Breast epithelium (tissue), 4 donors: ENCODE measurements at regions not wholly inside any gene's neighbourhood (a gene's known extent, or its start where the extent isn't known, plus 50 kb on each side); places are given as distances from the start of the nearest gene placed in this dataset.

ENCODE experiments used
- DNase-seq, 2 donors: peaks; one replicate each; pipeline ENCODE4 v3.0.0-alpha.2; 2019; ENCODE audit warnings: low spot score in 2 of 2
- H3K27ac ChIP-seq, 2 donors: fragments of 200-600 bp; sonication (generic) in 1 of 2; one replicate each; pipeline ENCODE4 v1.5.1; 2016 to 2019; ENCODE audit warnings: mild to moderate bottlenecking in 1 of 2
- H3K27me3 ChIP-seq, 2 donors: fragments of 200-600 bp; sonication (generic) in 1 of 2; one replicate each; pipeline versions ENCODE4 v1.5.1 to v1.6.0; 2017 to 2019; ENCODE audit warnings: control low read depth in 1 of 2, mild to moderate bottlenecking in 1 of 2
- H3K36me3 ChIP-seq: fragments of 200-600 bp; one replicate; pipeline ENCODE4 v1.5.1; 2019
- H3K4me1 ChIP-seq, 2 donors: fragments of 200-600 bp; sonication (generic); one replicate each; pipeline ENCODE4 v1.5.1; 2016 to 2019; ENCODE audit warnings: control low read depth in 1 of 2
- H3K4me3 ChIP-seq, 3 donors: fragments of 200-600 bp; sonication (generic); 1 replicate in 2 of 3; 2 replicates in 1 of 3; pipeline ENCODE4 v1.5.1; 2016 to 2019; ENCODE audit warnings: mild to moderate bottlenecking in 3 of 3, moderate library complexity in 2 of 3
- H3K9me3 ChIP-seq, 2 donors: fragments of 200-600 bp; sonication (generic) in 1 of 2; one replicate each; pipeline ENCODE4 v1.5.1; 2016 to 2019; ENCODE audit warnings: control low read depth in 1 of 2
- POLR2A ChIP-seq: fragments of 450-650 bp; IDR thresholded peaks from one replicate; pipeline ENCODE4 v1.6.1; 2016; ENCODE audit warnings: antibody characterized with exemption, mild to moderate bottlenecking, moderate library complexity
- POLR2AphosphoS5 ChIP-seq, 3 donors: sonication (generic); formaldehyde crosslinking; IDR thresholded peaks; one replicate each; pipeline ENCODE4 v1.6.1; 2017; ENCODE audit warnings: antibody characterized with exemption in 3 of 3
- intact Hi-C: fragments of 100-400 bp; cut with DNase I; formaldehyde crosslinking; loops from one replicate; pipeline ENCODE4 v1.15.1; 2023; ENCODE audit warnings: low total_unique reads
- TF ChIP-seq, protein P1 (sequence below), 3 donors: fragments of 450-650 bp; IDR thresholded peaks; one replicate each; pipeline ENCODE4 v1.5.1; 2016 to 2017; ENCODE audit warnings: antibody characterized with exemption in 3 of 3, mild to moderate bottlenecking in 3 of 3, moderate library complexity in 3 of 3

DNA sequence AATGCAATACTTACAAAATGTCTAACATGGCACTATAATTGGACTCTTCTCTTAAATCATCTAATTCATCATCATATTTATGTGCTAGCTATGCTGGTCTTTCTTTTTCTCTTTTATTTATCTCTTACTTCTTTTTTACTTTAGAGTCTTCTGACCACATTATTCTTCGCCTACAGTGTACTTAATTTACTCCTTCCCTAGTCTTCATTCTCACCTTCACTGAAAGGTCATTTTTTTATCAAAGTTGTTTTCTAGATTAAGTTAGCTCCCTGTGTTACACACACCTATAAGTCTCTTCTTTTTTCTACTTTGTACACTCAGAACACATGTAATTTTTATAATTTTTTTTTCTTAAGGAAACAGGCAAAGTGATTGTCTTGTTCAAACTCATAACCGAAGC lies 1351.2 kb downstream of the FSCB start:
- no peak for DNase-seq
- intact Hi-C loops = no loop called here
- TF ChIP-seq POLR2A (no peak), POLR2AphosphoS5 (IDR thresholded peaks at IDR 0.05) (no peak)
- TF ChIP-seq, protein P1, sequence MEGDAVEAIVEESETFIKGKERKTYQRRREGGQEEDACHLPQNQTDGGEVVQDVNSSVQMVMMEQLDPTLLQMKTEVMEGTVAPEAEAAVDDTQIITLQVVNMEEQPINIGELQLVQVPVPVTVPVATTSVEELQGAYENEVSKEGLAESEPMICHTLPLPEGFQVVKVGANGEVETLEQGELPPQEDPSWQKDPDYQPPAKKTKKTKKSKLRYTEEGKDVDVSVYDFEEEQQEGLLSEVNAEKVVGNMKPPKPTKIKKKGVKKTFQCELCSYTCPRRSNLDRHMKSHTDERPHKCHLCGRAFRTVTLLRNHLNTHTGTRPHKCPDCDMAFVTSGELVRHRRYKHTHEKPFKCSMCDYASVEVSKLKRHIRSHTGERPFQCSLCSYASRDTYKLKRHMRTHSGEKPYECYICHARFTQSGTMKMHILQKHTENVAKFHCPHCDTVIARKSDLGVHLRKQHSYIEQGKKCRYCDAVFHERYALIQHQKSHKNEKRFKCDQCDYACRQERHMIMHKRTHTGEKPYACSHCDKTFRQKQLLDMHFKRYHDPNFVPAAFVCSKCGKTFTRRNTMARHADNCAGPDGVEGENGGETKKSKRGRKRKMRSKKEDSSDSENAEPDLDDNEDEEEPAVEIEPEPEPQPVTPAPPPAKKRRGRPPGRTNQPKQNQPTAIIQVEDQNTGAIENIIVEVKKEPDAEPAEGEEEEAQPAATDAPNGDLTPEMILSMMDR (IDR thresholded peaks at IDR 0.05) = no peak

DNA sequence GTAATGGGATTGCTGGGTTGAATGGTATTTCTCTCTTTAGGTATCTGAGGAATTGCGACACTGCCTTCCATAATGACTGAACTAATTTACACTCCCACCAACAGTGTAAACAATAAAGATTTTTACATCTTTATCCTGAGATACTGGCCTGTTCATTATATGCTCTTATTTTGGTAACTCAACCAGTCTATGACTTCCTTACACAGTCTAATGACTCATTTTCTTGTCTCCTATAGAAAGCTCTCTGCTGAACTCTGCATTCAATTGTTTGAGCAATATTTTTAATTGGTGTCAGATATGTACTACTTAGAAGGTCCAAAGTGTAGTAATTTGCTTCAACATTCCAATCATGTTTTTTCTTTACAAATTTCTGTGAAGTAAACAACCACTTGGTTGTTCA lies 1351.8 kb downstream of the FSCB start:
- H3K9me3 ChIP-seq = no peaks in the 10 kb centered on the region
- intact Hi-C loops = no loop called here
- no peak for TF ChIP-seq POLR2AphosphoS5 (IDR thresholded peaks at IDR 0.05)
- TF ChIP-seq, protein P1 (IDR thresholded peaks at IDR 0.05) = no peak
- no peak for TF ChIP-seq POLR2A
- H3K4me1 ChIP-seq = no peaks in the 10 kb centered on the region
- no peaks in the 10 kb centered on the region for H3K36me3 ChIP-seq
- no peak for DNase-seq
- no peaks in the 10 kb centered on the region for H3K27me3 ChIP-seq
- no peak overlapping the region for H3K4me3 ChIP-seq
- no peak overlapping the region for H3K27ac ChIP-seq

More for the DNA sequence above, 1351.2 kb downstream of the FSCB start:
- H3K4me3 ChIP-seq = no peak overlapping the region
- no peak overlapping the region for H3K27ac ChIP-seq
- H3K27me3 ChIP-seq = no peaks in the 10 kb centered on the region
- H3K9me3 ChIP-seq = no peaks in the 10 kb centered on the region
- no peaks in the 10 kb centered on the region for H3K36me3 ChIP-seq
- H3K4me1 ChIP-seq = no peaks in the 10 kb centered on the region

DNA sequence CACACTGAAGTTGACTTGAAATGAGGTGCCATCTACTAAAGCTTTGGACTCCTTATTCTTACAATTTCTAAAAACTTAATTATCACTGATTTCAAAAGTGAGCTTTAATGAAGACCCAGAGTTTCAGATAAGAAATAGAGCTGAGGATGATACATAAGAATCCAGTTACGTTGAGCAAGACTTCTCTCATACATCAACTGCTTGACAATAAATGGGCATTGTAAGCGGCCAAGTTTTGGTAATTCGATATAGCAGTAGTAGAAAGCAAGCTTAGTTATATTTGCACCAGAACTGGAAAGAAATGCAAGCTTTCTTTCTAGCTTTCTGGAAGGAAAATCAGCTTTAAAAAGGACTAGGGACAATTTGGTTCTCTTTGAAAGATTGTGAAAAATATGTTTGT lies 1359.6 kb downstream of the FSCB start:
- Histone ChIP-seq H3K27me3 (no peaks in the 10 kb centered on the region), H3K4me3 (no peak overlapping the region), H3K27ac (no peak overlapping the region), H3K36me3 (no peaks in the 10 kb centered on the region), H3K4me1 (no peaks in the 10 kb centered on the region), H3K9me3 (no peaks in the 10 kb centered on the region)
- no peak for DNase-seq
- intact Hi-C loops = no loop called here
- TF ChIP-seq POLR2A (no peak), POLR2AphosphoS5 (IDR thresholded peaks at IDR 0.05) (no peak)
- TF ChIP-seq, protein P1 (IDR thresholded peaks at IDR 0.05) = no peak

DNA sequence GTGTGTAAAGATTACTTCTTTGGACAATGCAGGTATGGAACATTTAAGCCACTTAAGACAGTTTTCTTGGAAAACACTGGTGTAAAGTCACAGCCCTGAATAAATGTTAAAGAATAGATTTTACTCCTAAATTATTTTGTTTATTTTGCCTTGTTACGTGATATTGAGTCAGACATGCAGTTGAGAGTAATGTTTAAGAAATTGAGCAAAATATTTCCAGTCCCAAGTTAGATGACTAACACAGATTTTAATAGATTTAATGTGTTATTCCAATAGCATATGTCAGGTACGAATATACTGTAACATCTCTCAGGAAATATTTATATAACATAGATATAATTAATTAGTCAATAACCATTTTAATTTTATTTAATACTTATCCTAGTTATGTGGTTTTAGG lies 1361.7 kb downstream of the FSCB start:
- intact Hi-C loops = no loop called here
- no peak overlapping the region for H3K4me3 ChIP-seq
- H3K27me3 ChIP-seq = no peaks in the 10 kb centered on the region
- H3K36me3 ChIP-seq = no peaks in the 10 kb centered on the region
- H3K4me1 ChIP-seq = no peaks in the 10 kb centered on the region
- DNase-seq = no peak
- H3K27ac ChIP-seq = no peak overlapping the region
- TF ChIP-seq POLR2AphosphoS5 (IDR thresholded peaks at IDR 0.05) (no peak), POLR2A (no peak)
- TF ChIP-seq, protein P1 (IDR thresholded peaks at IDR 0.05) = no peak
- H3K9me3 ChIP-seq = no peaks in the 10 kb centered on the region

DNA sequence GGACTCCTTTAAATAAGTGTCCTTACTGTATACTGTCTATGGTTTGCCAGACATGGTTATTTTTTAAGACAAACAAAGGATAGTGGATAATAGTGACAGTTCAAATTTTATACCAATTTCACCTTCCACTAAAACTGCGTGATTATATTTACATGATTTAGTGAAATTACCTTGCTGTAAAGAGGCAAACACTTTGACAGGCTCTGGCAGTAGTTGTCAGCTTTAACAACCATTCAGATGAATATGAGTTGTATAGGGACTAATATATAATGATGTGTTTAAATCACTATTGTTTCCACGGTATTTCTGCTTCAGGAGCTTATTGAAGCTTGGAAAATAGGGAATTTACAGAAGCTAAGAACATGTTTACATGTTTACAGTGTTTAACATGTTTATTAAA lies 1364.0 kb downstream of the FSCB start:
- Histone ChIP-seq H3K9me3 (no peaks in the 10 kb centered on the region), H3K4me1 (no peaks in the 10 kb centered on the region), H3K4me3 (no peak overlapping the region), H3K36me3 (no peaks in the 10 kb centered on the region), H3K27me3 (no peaks in the 10 kb centered on the region), H3K27ac (no peak overlapping the region)
- no peak for DNase-seq
- no peak for TF ChIP-seq POLR2A
- TF ChIP-seq POLR2AphosphoS5 (IDR thresholded peaks at IDR 0.05) = no peak
- TF ChIP-seq, protein P1 (IDR thresholded peaks at IDR 0.05) = no peak
- intact Hi-C loops = no loop called here
